IMR-90 (cell line): ENCODE measurements at regions not wholly inside any gene's neighbourhood (a gene's known extent, or its start where the extent isn't known, plus 50 kb on each side); places are given as distances from the start of the nearest gene placed in this dataset.

Experiments used
- ATAC-seq: fragments of 200-7000 bp; cut with Tn5 transposase; 2 replicates; pipeline ENCODE4 v1.9.1; 2020; ENCODE audit warnings: low read depth, mild to moderate bottlenecking, moderate library complexity
- BruUV-seq: library from RNA; stranded (reverse); fragments of 400-500 nt; replicated peaks from 2 replicates; lab custom pipeline; 2021; lab: Mats Ljungman, UMichigan
- CTCF ChIA-PET: fragments of 300-600 bp; formaldehyde crosslinking; extraction: SDS; loops from one replicate; lab custom pipeline; 2021; ENCODE audit warnings: antibody characterized with exemption; lab: Yijun Ruan, JAX
- POLR2A ChIA-PET: fragments of 300-600 bp; sonication (Branson Sonifier 250); formaldehyde crosslinking; loops from one replicate; lab custom pipeline; 2022; ENCODE audit warnings: antibody characterized with exemption; ENCODE audit not compliant: unreplicated experiment; lab: Charles Lee
- DNase-seq: peaks from one replicate; pipeline ENCODE4 v3.0.0; 2013
- H2AFZ ChIP-seq: replicated peaks from 2 replicates; pipeline ENCODE3; 2013; ENCODE audit warnings: low read length, mild to moderate bottlenecking; ENCODE audit not compliant: poor library complexity
- H2AK5ac ChIP-seq: 2 replicates; pipeline ENCODE4 v1.6.1; 2013; ENCODE audit warnings: low read depth, low read length, inconsistent platforms
- H2AK9ac ChIP-seq: replicated peaks from 2 replicates; pipeline ENCODE3; 2013; ENCODE audit warnings: mild to moderate bottlenecking, low read depth, low read length, moderate library complexity; ENCODE audit not compliant: poor library complexity
- H2BK120ac ChIP-seq: 2 replicates; pipeline ENCODE4 v1.6.1; 2013; ENCODE audit warnings: low read depth, low read length, inconsistent platforms
- H2BK15ac ChIP-seq: 3 replicates; pipeline ENCODE4 v1.6.1; 2013; ENCODE audit warnings: low read depth, low read length, inconsistent platforms
- H2BK20ac ChIP-seq: 2 replicates; pipeline ENCODE4 v1.6.1; 2013; ENCODE audit warnings: low read depth, mild to moderate bottlenecking, inconsistent platforms, low read length, moderate library complexity
- H2BK5ac ChIP-seq: 2 replicates; pipeline ENCODE4 v1.6.1; 2013; ENCODE audit warnings: mild to moderate bottlenecking, low read depth, low read length, inconsistent platforms; ENCODE audit not compliant: poor library complexity, severe bottlenecking
- H3K14ac ChIP-seq: replicated peaks from 2 replicates; pipeline ENCODE4 v1.6.1; 2013; ENCODE audit warnings: low read depth, low read length, inconsistent platforms
- H3K18ac ChIP-seq: 2 replicates; pipeline ENCODE4 v1.6.1; 2013; ENCODE audit warnings: low read depth, low read length, control low read depth
- H3K23ac ChIP-seq: 2 replicates; pipeline ENCODE4 v1.6.1; 2013; ENCODE audit warnings: low read depth, low read length, inconsistent platforms
- H3K27ac ChIP-seq: 2 replicates; pipeline ENCODE4 v1.5.1; 2013; ENCODE audit warnings: mild to moderate bottlenecking, control low read depth, low read length; ENCODE audit not compliant: insufficient read depth
- H3K27me3 ChIP-seq: 2 replicates; pipeline ENCODE4 v1.6.1; 2013; ENCODE audit warnings: low read length; ENCODE audit not compliant: control insufficient read depth, insufficient read depth
- H3K36me3 ChIP-seq: 2 replicates; pipeline ENCODE4 v1.6.1; 2013; ENCODE audit warnings: low read length, mixed read lengths; ENCODE audit not compliant: control insufficient read depth, insufficient read depth
- H3K4ac ChIP-seq: 2 replicates; pipeline ENCODE4 v1.6.1; 2013; ENCODE audit warnings: low read depth, low read length, inconsistent platforms
- H3K4me1 ChIP-seq: 2 replicates; pipeline ENCODE4 v1.6.1; 2013; ENCODE audit warnings: low read length, mixed read lengths; ENCODE audit not compliant: control insufficient read depth, insufficient read depth
- H3K4me2 ChIP-seq: 2 replicates; pipeline ENCODE4 v1.6.1; 2013; ENCODE audit warnings: low read depth, mild to moderate bottlenecking, control low read depth, low read length, moderate library complexity
- H3K4me3 ChIP-seq: 2 replicates; pipeline ENCODE4 v1.5.1; 2013; ENCODE audit warnings: low read depth, mild to moderate bottlenecking, control low read depth, low read length, moderate library complexity; ENCODE audit not compliant: insufficient read depth
- H3K56ac ChIP-seq: 2 replicates; pipeline ENCODE4 v1.6.1; 2013; ENCODE audit warnings: low read length, inconsistent platforms; ENCODE audit not compliant: insufficient read depth; ENCODE audit errors: extremely low read depth
- H3K79me1 ChIP-seq, 2 experiments: 2 replicates each; pipeline ENCODE4 v1.6.1; 2013; ENCODE audit warnings: low read length in 2 of 2, inconsistent platforms in 1 of 2, low read depth in 1 of 2
- H3K9ac ChIP-seq: 2 replicates; pipeline ENCODE4 v1.6.1; 2013; ENCODE audit warnings: low read depth, low read length, control low read depth
- H3K9me1 ChIP-seq: 2 replicates; pipeline ENCODE4 v1.6.1; 2013; ENCODE audit warnings: low read length, inconsistent platforms; ENCODE audit not compliant: insufficient read depth
- H3K9me3 ChIP-seq: 2 replicates; pipeline ENCODE4 v1.6.1; 2013; ENCODE audit warnings: low read length; ENCODE audit not compliant: control insufficient read depth, insufficient read depth
- H4K20me1 ChIP-seq: 2 replicates; pipeline ENCODE4 v1.6.1; 2013; ENCODE audit warnings: low read length, inconsistent platforms; ENCODE audit not compliant: insufficient read depth
- H4K5ac ChIP-seq: 2 replicates; pipeline ENCODE4 v1.6.1; 2013; ENCODE audit warnings: mild to moderate bottlenecking, low read depth, low read length, control low read depth
- H4K8ac ChIP-seq, 2 experiments: 2 replicates each; pipeline ENCODE4 v1.6.1; 2013; ENCODE audit warnings: low read depth in 2 of 2, low read length in 2 of 2, control low read depth in 1 of 2, inconsistent platforms in 1 of 2
- H4K91ac ChIP-seq: 2 replicates; pipeline ENCODE4 v1.6.1; 2013; ENCODE audit warnings: low read depth, low read length, inconsistent platforms; ENCODE audit not compliant: insufficient read depth
- BHLHE40 ChIP-seq: fragments of 150-350 bp; IDR thresholded peaks from 2 replicates; pipeline ENCODE4 v1.6.1; 2016; ENCODE audit warnings: mild to moderate bottlenecking, low read depth, low read length
- CEBPB ChIP-seq: IDR thresholded peaks from 2 replicates; pipeline ENCODE4 v1.6.1; 2012; ENCODE audit warnings: low read depth, low read length, improper control_type of control experiment
- CHD1 ChIP-seq: IDR thresholded peaks from 2 replicates; pipeline ENCODE4 v1.6.1; 2012; ENCODE audit warnings: low read depth, low read length, improper control_type of control experiment
- CTCF ChIP-seq: conservative IDR thresholded peaks from 2 replicates; pipeline ENCODE4 v1.5.1; 2012; ENCODE audit warnings: mild to moderate bottlenecking, low read depth, low read length, improper control_type of control experiment
- ELK1 ChIP-seq: fragments of 150-350 bp; IDR thresholded peaks from 2 replicates; pipeline ENCODE4 v1.6.1; 2016; ENCODE audit warnings: low read depth, mild to moderate bottlenecking, low read length, moderate library complexity, borderline replicate concordance
- FOS ChIP-seq: fragments of 150-350 bp; IDR thresholded peaks from 2 replicates; pipeline ENCODE4 v1.6.1; 2016; ENCODE audit warnings: low read depth, low read length
- MAFK ChIP-seq: IDR thresholded peaks from 2 replicates; pipeline ENCODE4 v1.6.1; 2012; ENCODE audit warnings: low read depth, low read length, improper control_type of control experiment
- MAZ ChIP-seq: IDR thresholded peaks from 2 replicates; pipeline ENCODE4 v1.6.1; 2012; ENCODE audit warnings: low read depth, mild to moderate bottlenecking, low read length, improper control_type of control experiment, moderate library complexity, borderline replicate concordance
- MXI1 ChIP-seq: IDR thresholded peaks from 2 replicates; pipeline ENCODE4 v1.6.1; 2012; ENCODE audit warnings: low read depth, mild to moderate bottlenecking, low read length, moderate library complexity, borderline replicate concordance
- NFE2L2 ChIP-seq: fragments of 150-350 bp; IDR thresholded peaks from 2 replicates; pipeline ENCODE4 v1.6.1; 2016; ENCODE audit warnings: low read depth, mild to moderate bottlenecking, low read length
- POLR2A ChIP-seq: IDR thresholded peaks from 2 replicates; pipeline ENCODE4 v1.6.1; 2012; ENCODE audit warnings: mild to moderate bottlenecking, low read depth, low read length
- RAD21 ChIP-seq: IDR thresholded peaks from 2 replicates; pipeline ENCODE4 v1.6.1; 2012; ENCODE audit warnings: low read length, improper control_type of control experiment
- RCOR1 ChIP-seq: IDR thresholded peaks from 2 replicates; pipeline ENCODE4 v1.6.1; 2012; ENCODE audit warnings: mild to moderate bottlenecking, low read length, improper control_type of control experiment; ENCODE audit not compliant: insufficient replicate concordance
- RFX5 ChIP-seq: IDR thresholded peaks from 2 replicates; pipeline ENCODE4 v1.8.0; 2012; ENCODE audit warnings: low read depth, mild to moderate bottlenecking, low read length, moderate library complexity
- USF2 ChIP-seq: fragments of 150-350 bp; IDR thresholded peaks from 2 replicates; pipeline ENCODE4 v1.6.1; 2017; ENCODE audit warnings: mild to moderate bottlenecking, antibody characterized with exemption, low read length, low read depth
- WGBS, 2 experiments: methylation state at CpG; one replicate each; pipeline versions ENCODE4 v1.1.5 to v1.1.7; 2013; ENCODE audit warnings: missing lambda C conversion rate in 2 of 2; ENCODE audit not compliant: insufficient read length in 1 of 2; ENCODE audit errors: extremely low coverage in 2 of 2; 5-methylcytosine and 5-hydroxymethylcytosine counted together
- dilution Hi-C: fragments of 300-500 bp; cut with HindIII; formaldehyde crosslinking; loops from one replicate; pipeline ENCODE4 v1.14.3; 2018; ENCODE audit warnings: low sequenced_read_pairs; ENCODE audit not compliant: unreplicated experiment
- in situ Hi-C: fragments of 300-500 bp; cut with MboI; formaldehyde crosslinking; loops from 3 replicates; pipeline ENCODE4 v1.14.3; 2019; ENCODE audit warnings: low sequenced_read_pairs, inconsistent platforms, mixed read lengths
- intact Hi-C: fragments of 100-400 bp; cut with micrococcal nuclease; formaldehyde crosslinking; loops from 2 replicates; pipeline ENCODE4 v1.10.0; 2022

- ChIA-PET POLR2A (no interaction called here), CTCF (no interaction called here)
- Histone ChIP-seq H3K14ac (no peak overlapping the region), H2AK5ac (no peak overlapping the region), H3K9me1 (no peaks in the 10 kb centered on the region), H3K23ac (no peak overlapping the region), H3K4me3 (no peak overlapping the region), H3K36me3 (no peaks in the 10 kb centered on the region), H3K27me3 (no peaks in the 10 kb centered on the region), H4K91ac (no peak overlapping the region), H2BK20ac (no peak overlapping the region), H3K4me1 (no peaks in the 10 kb centered on the region), H2BK120ac (no peak overlapping the region), H2AFZ (no peak overlapping the region), H3K4me2 (no peak overlapping the region), H3K56ac (no peak overlapping the region), H2AK9ac (no peak overlapping the region), H2BK15ac (no peak overlapping the region), H3K27ac (no peak overlapping the region), H2BK5ac (no peak overlapping the region), H3K9me3 (peaks cover 16% of the 10 kb centered on the region), H3K9ac (no peak overlapping the region), H4K5ac (no peak overlapping the region), H4K8ac (no peak overlapping the region), H3K4ac (no peak overlapping the region), H4K20me1 (no peaks in the 10 kb centered on the region), H3K18ac (no peak overlapping the region), H3K79me1 (no peaks in the 10 kb centered on the region)
- dilution Hi-C loops (no loop called here), intact Hi-C loops (no loop called here), in situ Hi-C loops (no loop called here)
- no TSS peak for BruUV-seq
- TF ChIP-seq NFE2L2 (no peak), BHLHE40 (no peak), MAZ (no peak), RCOR1 (no peak), MAFK (no peak), ELK1 (no peak), CHD1 (no peak), USF2 (no peak), RAD21 (no peak), POLR2A (no peak), FOS (no peak), CTCF (no peak), CEBPB (no peak), MXI1 (no peak), RFX5 (no peak)
- WGBS, 2 experiments = no CpG with 5 or more reads among the region's 1 CpG
- DNase-seq (no peak), ATAC-seq (no peak)
Observed at GRCh38 chr6:74505391-74505790, 700.5 kb downstream of the COL12A1 start.
